HG03565 (cell line): ENCODE measurements at regions not wholly inside any gene's neighbourhood (a gene's known extent, or its start where the extent isn't known, plus 50 kb on each side); places are given as distances from the start of the nearest gene placed in this dataset.
"Not testable (repeated sequence)": the region's sequence is repeated elsewhere in the genome, so short reads cannot be mapped to it uniquely, and the experiment has no call there.

ENCODE experiments used
- ATAC-seq: cut with Tn5 transposase; IDR thresholded peaks from one replicate; pipeline ENCODE4 v1.9.1; 2021; ENCODE audit warnings: mild to moderate bottlenecking, moderate library complexity; ENCODE audit not compliant: unreplicated experiment

DNA sequence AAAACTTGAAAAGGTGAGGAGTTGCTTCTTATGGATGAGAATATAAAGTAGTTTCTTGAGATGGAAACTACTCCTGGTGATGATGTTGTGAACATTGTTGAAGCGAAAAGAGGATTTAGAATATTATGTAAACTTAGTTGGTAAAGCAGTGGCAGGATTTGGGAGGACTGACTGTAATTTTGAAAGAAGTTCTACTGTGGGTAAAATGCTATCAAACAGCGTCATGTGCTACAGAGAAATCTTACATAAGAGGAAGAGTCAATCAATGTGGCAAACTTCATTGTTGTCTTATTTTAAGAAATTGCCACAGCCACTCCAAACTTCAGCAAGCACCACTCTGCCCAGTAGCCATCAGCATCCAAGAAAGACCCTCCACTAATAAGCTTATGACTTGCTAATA is 112.9 kb upstream of the ZEB2 start:
- ATAC-seq, result no peak

DNA sequence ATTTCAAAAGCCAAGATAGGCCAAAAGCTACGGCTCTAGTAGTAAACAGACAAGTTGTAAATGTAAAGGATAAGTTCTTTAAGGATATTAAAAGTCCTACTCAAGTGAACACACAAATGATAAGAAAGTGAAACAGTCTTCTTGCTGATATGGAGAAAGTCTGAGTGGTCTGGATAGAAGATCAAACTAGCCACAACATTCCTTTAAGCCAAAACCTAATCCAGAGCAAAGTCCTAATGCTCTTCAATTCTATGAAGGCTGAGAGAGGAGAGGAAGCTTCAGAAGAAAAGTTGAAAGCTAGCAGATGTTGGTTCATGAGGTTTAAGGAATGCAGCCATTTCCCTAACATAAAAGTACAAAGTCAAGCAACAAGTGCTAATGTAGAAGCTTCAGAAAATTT is 111.7 kb upstream of the ZEB2 start:
- ATAC-seq, result no peak

DNA sequence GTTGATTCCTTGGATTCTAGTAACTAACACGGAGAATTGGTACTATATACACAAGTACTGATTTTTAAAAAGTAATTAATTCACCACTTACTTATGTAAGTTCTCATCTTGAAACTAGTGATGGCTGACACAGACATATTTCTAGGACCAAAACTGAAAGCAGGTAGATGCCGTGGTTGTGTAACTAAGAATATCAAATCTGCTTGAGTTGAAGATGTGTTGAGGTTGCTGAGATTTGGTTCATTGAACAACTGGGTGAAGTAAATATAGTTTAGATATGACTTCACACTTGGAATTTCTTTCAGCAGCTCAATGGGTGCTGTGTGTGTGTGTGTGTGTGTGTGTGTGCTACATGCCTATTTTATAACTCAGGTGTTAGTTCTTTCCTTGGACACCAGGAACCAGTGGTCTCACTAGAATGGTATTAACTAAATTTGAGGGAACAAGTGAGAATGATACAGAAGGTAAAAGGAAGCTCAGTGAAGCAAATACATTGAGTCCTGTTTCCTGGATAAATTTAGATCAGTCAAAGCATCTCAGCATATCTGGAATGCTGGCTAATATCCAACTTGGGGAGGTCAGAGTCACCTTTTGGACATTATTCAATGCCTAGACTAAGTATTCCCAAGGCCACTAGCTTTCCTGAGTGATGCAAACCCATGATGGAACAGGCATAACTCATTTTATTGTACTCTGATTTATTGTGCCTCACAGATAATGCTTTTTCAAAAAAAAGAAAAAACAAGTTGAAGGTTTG is 110.7 kb upstream of the ZEB2 start:
- ATAC-seq, result peak; percentile 96

- no peak for ATAC-seq
Observed at GRCh38 chr2:144629935-144630334, 110.0 kb upstream of the ZEB2 start.

GRCh38 chr2:144628566-144628965 is 108.6 kb upstream of the ZEB2 start:
- ATAC-seq, result no peak

DNA sequence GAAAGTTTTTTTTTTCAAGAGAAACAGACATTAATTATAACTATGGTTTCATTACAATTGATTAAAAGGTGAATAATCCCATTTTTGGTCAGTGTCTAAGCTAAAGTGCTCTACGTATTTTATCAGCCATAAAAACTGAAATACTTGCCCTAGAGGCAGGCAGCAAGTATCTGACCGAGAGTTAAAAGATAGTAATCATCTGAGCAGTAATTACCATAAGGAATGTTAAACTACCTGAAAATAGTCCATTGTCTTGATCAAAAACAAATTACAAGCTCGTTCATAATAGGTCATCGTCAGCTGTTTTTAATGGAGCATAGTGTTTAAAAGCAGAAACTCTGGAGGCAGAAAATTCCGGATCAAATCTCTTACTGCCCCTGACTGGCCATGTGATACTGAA is 105.7 kb upstream of the ZEB2 start:
- ATAC-seq, result no peak

- no peak for ATAC-seq
Observed at GRCh38 chr2:144625226-144625625, 105.3 kb upstream of the ZEB2 start.

DNA sequence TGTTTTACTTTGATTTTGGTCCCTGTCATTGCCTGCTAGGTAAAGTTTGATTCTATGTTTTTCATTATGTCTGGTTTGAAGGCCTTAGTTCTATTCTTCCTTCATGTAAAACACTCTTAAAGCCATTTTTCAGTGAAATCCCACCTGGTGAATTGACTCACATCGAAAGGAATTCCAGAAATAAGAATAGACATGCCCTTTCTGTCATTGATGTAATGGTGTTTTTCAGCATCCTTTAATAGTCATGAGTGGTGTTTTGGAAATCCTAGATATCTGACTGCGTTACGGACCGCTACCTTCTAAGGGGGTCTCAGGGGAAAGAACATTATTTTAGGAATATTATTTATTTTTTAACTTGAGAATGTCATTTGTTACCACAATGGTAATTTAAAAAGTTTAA is 104.5 kb upstream of the ZEB2 start:
- no peak for ATAC-seq

DNA sequence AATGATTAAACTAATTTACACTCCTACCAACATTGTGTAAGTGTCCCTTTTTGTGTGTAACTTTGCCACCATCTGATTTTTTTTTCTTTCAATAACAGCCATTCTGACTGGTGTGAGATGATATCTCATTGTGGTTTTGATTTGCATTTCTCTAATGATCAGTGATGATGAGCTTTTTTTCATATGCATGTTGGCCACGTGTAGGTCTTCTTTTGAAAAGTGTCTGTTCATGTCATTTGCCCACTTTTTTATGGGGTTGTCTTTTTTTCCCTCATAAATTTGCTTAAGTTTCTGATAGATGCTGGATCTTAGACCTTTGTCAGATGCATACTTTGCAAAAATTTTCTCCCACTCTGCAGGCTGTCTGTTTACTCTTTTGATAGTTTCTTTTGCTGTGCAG is 102.5 kb upstream of the ZEB2 start:
- ATAC-seq, result not testable (repeated sequence)

DNA sequence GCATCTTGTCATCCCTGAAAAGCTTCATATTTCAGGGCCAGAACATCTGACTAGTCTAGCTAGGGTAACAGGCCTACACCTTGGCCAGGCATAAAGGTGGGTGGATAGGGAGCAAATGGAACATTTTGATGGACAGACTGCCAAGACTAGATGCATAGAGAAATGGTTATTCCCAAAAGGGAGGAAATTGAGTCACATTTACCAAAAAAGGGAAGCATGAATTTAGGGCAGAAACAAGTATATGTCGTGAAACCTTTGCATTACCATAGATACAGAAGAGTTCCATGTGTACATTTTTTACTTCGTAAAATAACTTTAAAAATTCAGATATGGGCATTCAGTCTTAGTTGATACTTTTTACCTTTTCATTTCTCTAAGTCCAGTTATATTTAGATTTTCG is 101.3 kb upstream of the ZEB2 start:
- no peak for ATAC-seq

GRCh38 chr2:144619760-144620159 is 99.8 kb upstream of the ZEB2 start:
- no peak for ATAC-seq

DNA sequence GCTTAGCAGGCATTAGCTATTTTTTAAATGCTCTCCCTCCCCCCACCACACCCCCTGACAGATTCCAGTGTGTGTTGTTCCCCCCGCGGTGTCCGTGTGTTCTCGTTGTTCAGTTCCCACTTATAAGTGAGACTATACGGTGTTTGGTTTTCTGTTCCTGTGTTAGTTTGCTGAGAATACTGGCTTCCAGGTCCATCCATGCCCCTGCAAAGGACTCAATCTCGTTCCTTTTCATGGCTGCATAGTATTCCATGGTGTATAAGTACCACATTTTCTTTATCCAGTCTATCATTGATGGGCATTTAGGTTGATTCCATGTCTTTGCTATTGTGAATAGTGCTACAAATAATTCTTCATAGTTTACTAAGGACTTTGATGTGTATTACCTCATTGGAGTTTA is 97.3 kb upstream of the ZEB2 start:
- not testable (repeated sequence) for ATAC-seq

GRCh38 chr2:144615866-144616565 is 96.1 kb upstream of the ZEB2 start:
- no peak for ATAC-seq

DNA sequence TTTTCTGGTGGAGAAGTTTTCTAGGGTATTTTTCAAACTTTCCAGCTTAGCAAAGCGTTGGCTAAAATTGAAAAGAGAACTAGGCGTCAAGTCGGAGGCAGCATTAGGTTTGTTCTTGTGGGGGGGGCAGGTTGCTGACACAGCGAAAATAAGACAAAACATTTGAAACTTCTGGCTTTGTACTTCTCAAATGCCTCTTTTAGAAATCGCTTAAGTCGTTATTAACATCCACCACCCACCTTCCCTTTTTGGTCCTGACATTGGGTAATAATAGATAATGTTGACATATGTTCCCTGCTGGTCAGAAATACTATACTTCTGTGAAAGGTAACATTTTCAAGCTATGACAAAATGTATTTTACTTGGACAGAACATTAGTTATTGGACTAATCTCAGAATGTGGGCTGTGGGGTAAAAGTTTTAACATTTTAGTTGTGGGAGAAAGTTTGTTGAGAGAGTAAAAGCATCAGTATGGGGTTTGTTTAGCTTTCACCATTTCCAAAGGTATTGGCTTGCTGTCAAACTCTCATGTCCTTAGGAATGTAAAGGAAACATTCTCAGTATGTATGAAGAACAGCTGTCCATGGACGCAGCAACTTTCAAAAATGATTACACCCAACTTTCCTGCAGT is 88.1 kb upstream of the ZEB2 start:
- ATAC-seq, result no peak

- ATAC-seq, result no peak
Observed at GRCh38 chr2:144607099-144607498, 87.2 kb upstream of the ZEB2 start.

- no peak for ATAC-seq
Observed at GRCh38 chr2:144606466-144607095, 86.7 kb upstream of the ZEB2 start.

- no peak for ATAC-seq
Observed at GRCh38 chr2:144605231-144605840, 85.4 kb upstream of the ZEB2 start.

- no peak for ATAC-seq
Observed at GRCh38 chr2:144603334-144603733, 83.4 kb upstream of the ZEB2 start.

DNA sequence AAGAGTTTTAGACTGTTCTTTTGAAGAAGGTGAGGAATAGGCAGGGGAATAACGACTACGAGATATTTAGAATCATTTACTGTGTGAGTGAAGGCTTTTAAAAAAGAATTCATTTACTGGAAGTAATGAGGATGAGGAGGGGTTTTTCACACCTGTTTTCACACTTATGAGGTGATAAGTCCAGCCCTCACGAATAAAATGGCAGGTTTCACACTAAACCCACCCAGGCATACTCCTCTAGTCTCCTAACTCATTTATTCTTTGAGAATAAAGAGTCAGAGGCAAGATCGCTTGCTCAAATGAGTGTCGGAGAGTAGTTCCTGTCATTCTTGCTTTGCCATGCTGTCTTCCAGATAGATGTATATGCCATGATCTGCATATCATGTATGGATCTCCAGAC is 79.0 kb upstream of the ZEB2 start:
- no peak for ATAC-seq

DNA sequence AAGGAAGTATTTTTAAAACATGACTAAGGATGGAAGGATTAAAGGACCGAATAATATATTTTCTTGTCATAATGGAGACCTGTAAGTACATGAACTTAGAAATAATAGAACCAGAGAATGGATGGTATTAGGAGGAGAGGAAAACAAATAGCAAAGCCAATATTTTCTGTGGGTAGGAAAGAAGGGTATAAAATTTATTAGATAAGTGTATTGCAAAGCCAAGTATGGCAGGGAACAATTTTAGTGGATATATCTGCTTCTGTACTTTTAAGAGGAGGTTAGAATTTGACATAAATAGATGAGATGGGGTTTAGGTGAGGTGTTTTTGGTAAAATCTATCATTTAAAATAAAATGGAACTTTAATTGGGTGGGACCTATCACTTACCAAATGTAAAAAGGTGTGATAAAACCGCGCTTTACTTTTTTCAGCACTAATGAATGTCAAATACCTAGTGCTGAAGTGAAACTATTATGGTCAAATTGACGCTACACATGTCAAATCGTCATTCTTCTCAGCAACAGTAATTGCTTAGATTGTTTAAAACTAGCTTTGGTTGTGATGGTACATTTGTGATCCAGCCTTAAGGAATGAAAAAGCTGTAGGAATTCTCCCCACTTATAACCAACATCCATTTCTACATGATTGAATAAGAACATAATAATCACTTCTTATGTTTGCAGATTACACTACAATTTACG is 78.1 kb upstream of the ZEB2 start:
- no peak for ATAC-seq

GRCh38 chr2:144597388-144597787 is 77.5 kb upstream of the ZEB2 start:
- no peak for ATAC-seq
